Mesenchymal stem cell (in vitro differentiated cells and primary cell): ENCODE measurements at regions not wholly inside any gene's neighbourhood (a gene's known extent, or its start where the extent isn't known, plus 50 kb on each side); places are given as distances from the start of the nearest gene placed in this dataset.
A peak's percentile ranks its signal among the peaks of the same experiment; 100 is the strongest.

Experiments
- DNase-seq: peaks from one replicate; pipeline ENCODE4 v3.0.0-alpha.2; 2013
- H2AFZ ChIP-seq: one replicate; pipeline ENCODE4 v1.6.1; 2013; ENCODE audit warnings: low read depth, mild to moderate bottlenecking, control low read depth, inconsistent platforms, low read length, moderate library complexity
- H2AK5ac ChIP-seq: 2 replicates; pipeline ENCODE4 v1.6.1; 2013; ENCODE audit warnings: low read length, moderate library complexity, mild to moderate bottlenecking, inconsistent platforms; ENCODE audit not compliant: severe bottlenecking
- H2BK120ac ChIP-seq: one replicate; pipeline ENCODE4 v1.6.1; 2013; ENCODE audit warnings: low read depth, mild to moderate bottlenecking, inconsistent platforms, low read length, moderate library complexity
- H2BK12ac ChIP-seq, 2 experiments: one replicate each; pipeline ENCODE4 v1.6.1; 2013; ENCODE audit warnings: inconsistent platforms in 2 of 2, low read length in 2 of 2, mild to moderate bottlenecking in 2 of 2, moderate library complexity in 2 of 2, control low read depth in 1 of 2
- H2BK15ac ChIP-seq: one replicate; pipeline ENCODE4 v1.6.1; 2013; ENCODE audit warnings: mild to moderate bottlenecking, low read depth, inconsistent platforms; ENCODE audit not compliant: poor library complexity, severe bottlenecking
- H2BK5ac ChIP-seq: 2 replicates; pipeline ENCODE4 v1.6.1; 2013; ENCODE audit warnings: low read depth, mild to moderate bottlenecking, low read length, control low read depth, inconsistent platforms; ENCODE audit not compliant: poor library complexity, severe bottlenecking
- H3K14ac ChIP-seq, 2 experiments: one replicate each; pipeline ENCODE4 v1.6.1; 2013; ENCODE audit warnings: inconsistent platforms in 2 of 2, low read length in 2 of 2, control low read depth in 1 of 2, mild to moderate bottlenecking in 1 of 2, moderate library complexity in 1 of 2
- H3K18ac ChIP-seq, 2 experiments: one replicate each; pipeline ENCODE4 v1.6.1; 2013; ENCODE audit warnings: inconsistent platforms in 2 of 2, low read length in 2 of 2, control low read depth in 1 of 2, low read depth in 1 of 2, mild to moderate bottlenecking in 1 of 2
- H3K23ac ChIP-seq, 2 experiments: one replicate each; pipeline ENCODE4 v1.6.1; 2013; ENCODE audit warnings: inconsistent platforms in 2 of 2, low read length in 2 of 2, mild to moderate bottlenecking in 2 of 2, moderate library complexity in 2 of 2, control low read depth in 1 of 2
- H3K27ac ChIP-seq: 2 replicates; pipeline ENCODE4 v1.5.1; 2013; ENCODE audit warnings: mild to moderate bottlenecking, moderate library complexity, low read length, control low read depth, inconsistent platforms; ENCODE audit not compliant: poor library complexity, severe bottlenecking
- H3K27me3 ChIP-seq, 2 experiments: 2 replicates each; pipeline versions ENCODE4 v1.6.1 to v1.7.0; 2013; ENCODE audit warnings: low read length in 2 of 2, mild to moderate bottlenecking in 2 of 2, moderate library complexity in 2 of 2, control low read depth in 1 of 2, inconsistent platforms in 1 of 2; ENCODE audit not compliant: control insufficient read depth in 1 of 2, insufficient read depth in 1 of 2
- H3K36me3 ChIP-seq, 2 experiments: 2 replicates each; pipeline versions ENCODE4 v1.6.1 to v1.7.0; 2013; ENCODE audit warnings: low read length in 2 of 2, control low read depth in 1 of 2, inconsistent platforms in 1 of 2, low read depth in 1 of 2, mild to moderate bottlenecking in 1 of 2; ENCODE audit not compliant: insufficient read depth in 2 of 2, control insufficient read depth in 1 of 2
- H3K4ac ChIP-seq, 2 experiments: one replicate each; pipeline ENCODE4 v1.6.1; 2013; ENCODE audit warnings: inconsistent platforms in 2 of 2, low read length in 2 of 2, mild to moderate bottlenecking in 2 of 2, moderate library complexity in 2 of 2, control low read depth in 1 of 2, low read depth in 1 of 2
- H3K4me1 ChIP-seq: 2 replicates; pipeline ENCODE4 v1.6.1; 2013; ENCODE audit warnings: low read depth, low read length, control low read depth; ENCODE audit not compliant: control insufficient read depth, insufficient read depth
- H3K4me2 ChIP-seq: 2 replicates; pipeline ENCODE4 v1.6.1; 2013; ENCODE audit warnings: low read length, mild to moderate bottlenecking, inconsistent platforms; ENCODE audit not compliant: poor library complexity, severe bottlenecking
- H3K4me3 ChIP-seq, 2 experiments: 2 replicates each; pipeline versions ENCODE4 v1.5.1 to v1.7.0; 2013; ENCODE audit warnings: low read length in 2 of 2, mild to moderate bottlenecking in 2 of 2, control low read depth in 1 of 2, low read depth in 1 of 2; ENCODE audit not compliant: insufficient read depth in 1 of 2
- H3K79me1 ChIP-seq: replicated peaks from 2 replicates; pipeline ENCODE4 v1.6.1; 2013; ENCODE audit warnings: mild to moderate bottlenecking, control low read depth, low read length, inconsistent platforms; ENCODE audit not compliant: poor library complexity, severe bottlenecking
- H3K9ac ChIP-seq: 2 replicates; pipeline ENCODE4 v1.7.0; 2013; ENCODE audit warnings: mild to moderate bottlenecking, low read length, moderate library complexity
- H3K9me3 ChIP-seq: 2 replicates; pipeline ENCODE4 v1.7.0; 2013; ENCODE audit warnings: mild to moderate bottlenecking, low read length; ENCODE audit not compliant: control insufficient read depth
- H4K8ac ChIP-seq: one replicate; pipeline ENCODE4 v1.6.1; 2013; ENCODE audit warnings: inconsistent platforms, mild to moderate bottlenecking, low read length, moderate library complexity
- H4K91ac ChIP-seq: one replicate; pipeline ENCODE4 v1.6.1; 2013; ENCODE audit warnings: mild to moderate bottlenecking, low read length, inconsistent platforms
- WGBS: methylation state at CpG from one replicate; pipeline ENCODE4 v1.1.7; 2013; ENCODE audit warnings: mixed read lengths; 5-methylcytosine and 5-hydroxymethylcytosine counted together

- H3K18ac ChIP-seq, result no peak overlapping the region
- H2BK15ac ChIP-seq, result no peak overlapping the region
- H2BK12ac ChIP-seq, result no peak overlapping the region
- H3K4me1 ChIP-seq, result no peaks in the 10 kb centered on the region
- no peak overlapping the region for H2BK120ac ChIP-seq
- DNase-seq, result no peak
- peaks cover 14% of the 10 kb centered on the region for H3K9me3 ChIP-seq
- H3K4me3 ChIP-seq, result no peak overlapping the region
- no peak overlapping the region for H4K91ac ChIP-seq
- no peak overlapping the region for H3K4ac ChIP-seq
- H3K9ac ChIP-seq, result no peak overlapping the region
- no peak overlapping the region for H3K27ac ChIP-seq
- no peak overlapping the region for H2BK5ac ChIP-seq
- no peak overlapping the region for H3K14ac ChIP-seq
- no peak overlapping the region for H3K4me2 ChIP-seq
- no peak overlapping the region for H2AFZ ChIP-seq
- H4K8ac ChIP-seq, result no peak overlapping the region
- no peaks in the 10 kb centered on the region for H3K79me1 ChIP-seq
- WGBS, result 93% methylated on average over 3 of the region's 3 CpGs
- H3K23ac ChIP-seq, result no peak overlapping the region
- H2AK5ac ChIP-seq, result no peak overlapping the region
- H3K27me3 ChIP-seq, result no peaks in the 10 kb centered on the region
- H3K36me3 ChIP-seq, result no peaks in the 10 kb centered on the region
Observed at GRCh38 chr5:82610686-82611085, 332.5 kb upstream of the RPS23 start.

DNA sequence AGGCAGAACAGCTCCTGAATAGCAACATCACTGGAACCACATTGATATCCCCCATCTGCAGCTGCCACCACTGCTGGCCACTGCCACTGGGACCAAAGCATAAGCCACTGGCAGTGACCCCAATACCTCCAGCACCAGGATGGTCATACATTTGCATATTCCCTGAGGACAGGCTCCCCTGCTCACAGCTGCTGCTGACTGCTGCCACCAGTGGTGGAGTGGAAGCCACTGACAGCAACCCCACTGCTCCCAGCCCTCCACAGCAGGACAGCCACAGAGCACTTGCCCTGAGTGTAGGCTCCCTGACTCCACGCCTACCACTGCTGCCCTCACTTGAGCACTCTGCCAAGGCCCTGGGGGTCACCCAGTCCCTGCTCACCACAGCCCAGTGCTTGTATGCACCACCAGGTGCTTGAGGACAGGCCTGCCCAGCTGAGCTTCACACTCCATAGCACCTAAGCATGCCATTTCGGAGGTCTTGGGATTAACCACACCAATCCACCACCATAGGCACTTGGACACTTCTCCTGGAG, 327.4 kb upstream of the RPS23 start:
- Histone ChIP-seq H2BK5ac (no peak overlapping the region), H3K4ac (no peak overlapping the region), H3K4me2 (no peak overlapping the region), H2BK15ac (no peak overlapping the region), H3K27ac (no peak overlapping the region), H2AFZ (no peak overlapping the region), H3K4me3 (no peak overlapping the region), H2BK12ac (no peak overlapping the region), H3K9me3 (peaks cover 11% of the 10 kb centered on the region), H3K36me3 (no peaks in the 10 kb centered on the region), H3K23ac (no peak overlapping the region), H4K8ac (no peak overlapping the region), H3K79me1 (no peaks in the 10 kb centered on the region), H2BK120ac (no peak overlapping the region), H3K14ac (peak overlapping the region in 1 of 2 experiments; percentile 55), H4K91ac (no peak overlapping the region), H3K4me1 (peaks cover 2% of the 10 kb centered on the region), H3K27me3 (no peaks in the 10 kb centered on the region), H3K18ac (no peak overlapping the region), H2AK5ac (no peak overlapping the region), H3K9ac (no peak overlapping the region)
- WGBS, result 80% methylated on average over 2 of the region's 2 CpGs
- no peak for DNase-seq

DNA sequence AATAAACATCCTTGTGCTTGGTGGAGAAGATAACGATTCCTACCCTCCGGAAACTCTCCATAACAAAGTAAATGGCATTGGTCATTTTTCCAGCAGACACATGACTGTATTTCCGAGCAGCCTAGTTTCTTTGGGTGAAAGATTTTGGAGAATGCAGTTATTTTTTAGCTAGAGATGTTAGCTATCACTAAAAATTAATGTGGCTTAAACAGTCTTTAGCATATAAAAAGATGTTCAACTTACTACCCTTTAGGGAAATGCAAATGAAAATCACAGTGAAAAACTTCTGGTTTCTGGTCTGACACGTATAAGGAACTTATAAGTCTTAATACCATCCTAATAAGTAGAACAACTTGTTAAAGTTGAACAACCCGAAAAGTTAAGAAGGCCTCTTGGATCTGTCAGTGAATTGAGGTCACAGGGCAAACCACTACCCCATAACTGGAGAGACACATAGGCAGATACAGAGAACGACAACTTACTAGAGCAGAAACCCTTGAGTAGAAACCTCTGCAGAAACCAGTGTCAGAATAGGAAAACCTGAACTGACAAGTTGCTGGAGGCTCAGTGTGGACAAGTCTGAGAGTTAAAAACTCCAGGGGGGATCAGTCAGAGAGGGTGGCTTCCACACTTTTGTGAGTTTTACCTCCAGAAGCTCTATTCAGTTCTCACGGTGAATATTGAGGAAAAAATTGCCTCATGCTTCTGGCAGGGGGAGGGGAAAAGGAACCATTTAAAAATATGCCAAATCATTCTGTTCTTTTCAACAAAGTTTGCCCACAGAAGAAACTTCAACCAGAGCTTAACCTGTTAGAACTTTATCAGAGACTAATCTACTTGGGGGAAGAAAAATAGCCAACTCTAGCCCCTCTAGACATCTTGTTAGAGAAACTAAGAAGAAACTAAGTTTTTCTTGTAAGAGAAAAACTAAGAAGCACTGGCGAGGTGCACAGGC, 325.2 kb upstream of the RPS23 start:
- Histone ChIP-seq H3K18ac (no peak overlapping the region), H3K79me1 (no peaks in the 10 kb centered on the region), H3K4ac (no peak overlapping the region), H3K23ac (no peak overlapping the region), H2AK5ac (no peak overlapping the region), H4K8ac (no peak overlapping the region), H3K4me3 (no peak overlapping the region), H2BK15ac (no peak overlapping the region), H3K14ac (no peak overlapping the region), H3K4me2 (no peak overlapping the region), H3K9me3 (peaks cover 5% of the 10 kb centered on the region), H3K4me1 (peaks cover 2% of the 10 kb centered on the region), H2BK5ac (peak overlapping the region; percentile 51), H3K27me3 (no peaks in the 10 kb centered on the region), H2AFZ (no peak overlapping the region), H3K36me3 (no peaks in the 10 kb centered on the region), H3K27ac (peak overlapping the region; percentile 68), H3K9ac (no peak overlapping the region), H4K91ac (no peak overlapping the region), H2BK120ac (peak overlapping the region; percentile 19), H2BK12ac (no peak overlapping the region)
- no peak for DNase-seq
- WGBS, result 80% methylated on average over 5 of the region's 8 CpGs

DNA sequence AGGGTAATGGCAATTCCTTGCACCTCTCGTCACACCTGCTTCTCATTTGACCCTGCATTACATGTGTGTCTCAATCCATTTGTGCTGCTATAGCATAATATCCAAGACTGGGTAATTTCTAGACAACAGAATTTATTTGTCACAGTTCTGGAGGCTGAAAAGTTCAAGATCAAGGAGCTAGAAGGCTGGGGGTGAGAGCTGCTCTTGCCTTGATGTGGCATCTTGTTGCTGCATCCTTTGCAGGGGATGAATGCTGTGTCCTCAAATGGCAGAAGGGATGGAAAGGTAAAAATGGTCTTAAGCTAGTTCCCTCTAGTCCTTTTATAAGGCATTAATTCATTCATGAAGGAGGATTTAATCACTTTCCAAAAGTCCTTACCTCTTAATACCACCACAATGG, 323.7 kb upstream of the RPS23 start:
- no peak for DNase-seq
- H4K91ac ChIP-seq, result no peak overlapping the region
- no peaks in the 10 kb centered on the region for H3K79me1 ChIP-seq
- H3K4me1 ChIP-seq, result peaks cover 2% of the 10 kb centered on the region
- WGBS, result no CpG with 5 or more reads among the region's 1 CpG
- H3K9me3 ChIP-seq, result no peaks in the 10 kb centered on the region
- no peak overlapping the region for H2AFZ ChIP-seq
- no peak overlapping the region for H3K9ac ChIP-seq
- H2BK12ac ChIP-seq, result no peak overlapping the region
- no peak overlapping the region for H4K8ac ChIP-seq
- no peak overlapping the region for H2BK5ac ChIP-seq
- H2BK15ac ChIP-seq, result no peak overlapping the region
- H2AK5ac ChIP-seq, result no peak overlapping the region
- H3K4me3 ChIP-seq, result no peak overlapping the region
- no peak overlapping the region for H3K4me2 ChIP-seq
- H3K4ac ChIP-seq, result no peak overlapping the region
- H3K14ac ChIP-seq, result no peak overlapping the region
- no peak overlapping the region for H3K18ac ChIP-seq
- no peaks in the 10 kb centered on the region for H3K27me3 ChIP-seq
- no peak overlapping the region for H2BK120ac ChIP-seq
- no peaks in the 10 kb centered on the region for H3K36me3 ChIP-seq
- no peak overlapping the region for H3K27ac ChIP-seq
- no peak overlapping the region for H3K23ac ChIP-seq
